Memory B cell (primary cell): ENCODE measurements at regions not wholly inside any gene's neighbourhood (a gene's known extent, or its start where the extent isn't known, plus 50 kb on each side); places are given as distances from the start of the nearest gene placed in this dataset.
"Not testable (repeated sequence)": the region's sequence is repeated elsewhere in the genome, so short reads cannot be mapped to it uniquely, and the experiment has no call there.

Source experiments
- ATAC-seq: fragments of 150-1000 bp; cut with Tn5 transposase; 2 replicates; pipeline ENCODE4 v1.10.0; 2021; ENCODE audit warnings: low read depth, mild to moderate bottlenecking, moderate library complexity
- DNase-seq, 2 donors: peaks; one replicate each; pipeline ENCODE4 v3.0.0; 2022; ENCODE audit warnings: low spot score in 2 of 2
- H3K27ac Mint-ChIP-seq: one replicate; pipeline ENCODE4 v1.8.0; 2022; ENCODE audit warnings: mild to moderate bottlenecking, moderate library complexity, mixed read lengths
- H3K27me3 Mint-ChIP-seq: one replicate; pipeline ENCODE4 v1.8.0; 2022; ENCODE audit warnings: mixed read lengths
- H3K36me3 Mint-ChIP-seq: one replicate; pipeline ENCODE4 v1.8.0; 2022; ENCODE audit warnings: mild to moderate bottlenecking, mixed read lengths
- H3K4me1 Mint-ChIP-seq: one replicate; pipeline ENCODE4 v1.8.0; 2022; ENCODE audit warnings: mixed read lengths
- H3K4me3 Mint-ChIP-seq: one replicate; pipeline ENCODE4 v1.8.0; 2022; ENCODE audit warnings: mild to moderate bottlenecking, moderate library complexity, mixed read lengths
- H3K9me3 Mint-ChIP-seq: one replicate; pipeline ENCODE4 v1.8.0; 2022; ENCODE audit warnings: mixed read lengths

- no peaks in the 10 kb centered on the region for H3K4me1 Mint-ChIP-seq
- no peak for DNase-seq
These were observed 816.4 kb downstream of the SOCS6 start for GRCh38 chr18:71105078-71105819.

GRCh38 chr18:71079606-71080005 is 790.8 kb downstream of the SOCS6 start:
- Mint-ChIP-seq H3K27ac (no peak overlapping the region), H3K4me1 (no peaks in the 10 kb centered on the region), H3K4me3 (no peak overlapping the region), H3K36me3 (no peaks in the 10 kb centered on the region), H3K27me3 (no peaks in the 10 kb centered on the region), H3K9me3 (peaks cover 1% of the 10 kb centered on the region)
- DNase-seq (no peak), ATAC-seq (no peak)

More at GRCh38 chr18:71105078-71105819, 816.4 kb downstream of the SOCS6 start:
- no peak overlapping the region for H3K27ac Mint-ChIP-seq
- ATAC-seq = no peak
- no peak overlapping the region for H3K4me3 Mint-ChIP-seq
- H3K27me3 Mint-ChIP-seq = no peaks in the 10 kb centered on the region
- H3K9me3 Mint-ChIP-seq = no peaks in the 10 kb centered on the region
- H3K36me3 Mint-ChIP-seq = no peaks in the 10 kb centered on the region

- no peaks in the 10 kb centered on the region for H3K27me3 Mint-ChIP-seq
- H3K36me3 Mint-ChIP-seq = no peaks in the 10 kb centered on the region
- DNase-seq (no peak), ATAC-seq (no peak)
- no peaks in the 10 kb centered on the region for H3K9me3 Mint-ChIP-seq
- no peaks in the 10 kb centered on the region for H3K4me1 Mint-ChIP-seq
- H3K27ac Mint-ChIP-seq = no peak overlapping the region
- no peak overlapping the region for H3K4me3 Mint-ChIP-seq
These were observed 788.6 kb downstream of the SOCS6 start for GRCh38 chr18:71077451-71077850.

GRCh38 chr18:71075147-71075546 is 786.3 kb downstream of the SOCS6 start:
- Mint-ChIP-seq H3K4me1 (no peaks in the 10 kb centered on the region), H3K36me3 (no peaks in the 10 kb centered on the region), H3K27ac (no peak overlapping the region), H3K27me3 (no peaks in the 10 kb centered on the region), H3K9me3 (no peaks in the 10 kb centered on the region), H3K4me3 (no peak overlapping the region)
- DNase-seq (no peak), ATAC-seq (no peak)

GRCh38 chr18:71068338-71068737 is 779.5 kb downstream of the SOCS6 start:
- Mint-ChIP-seq H3K9me3 (no peaks in the 10 kb centered on the region), H3K27me3 (no peaks in the 10 kb centered on the region), H3K36me3 (no peaks in the 10 kb centered on the region), H3K4me3 (no peak overlapping the region), H3K4me1 (no peaks in the 10 kb centered on the region), H3K27ac (no peak overlapping the region)
- DNase-seq (no peak), ATAC-seq (no peak)

GRCh38 chr18:71049893-71050292 is 761.0 kb downstream of the SOCS6 start:
- no peaks in the 10 kb centered on the region for H3K36me3 Mint-ChIP-seq
- DNase-seq (no peak), ATAC-seq (no peak)
- H3K27me3 Mint-ChIP-seq = no peaks in the 10 kb centered on the region
- H3K4me3 Mint-ChIP-seq = no peak overlapping the region
- H3K27ac Mint-ChIP-seq = no peak overlapping the region
- no peaks in the 10 kb centered on the region for H3K4me1 Mint-ChIP-seq
- H3K9me3 Mint-ChIP-seq = no peaks in the 10 kb centered on the region

GRCh38 chr18:71047882-71048281 is 759.0 kb downstream of the SOCS6 start:
- DNase-seq (no peak), ATAC-seq (no peak)
- no peaks in the 10 kb centered on the region for H3K27me3 Mint-ChIP-seq
- H3K27ac Mint-ChIP-seq = no peak overlapping the region
- H3K36me3 Mint-ChIP-seq = no peaks in the 10 kb centered on the region
- no peak overlapping the region for H3K4me3 Mint-ChIP-seq
- H3K4me1 Mint-ChIP-seq = no peaks in the 10 kb centered on the region
- no peaks in the 10 kb centered on the region for H3K9me3 Mint-ChIP-seq

GRCh38 chr18:71045331-71046065 is 756.7 kb downstream of the SOCS6 start:
- no peak for ATAC-seq

GRCh38 chr18:71040161-71040560 is 751.3 kb downstream of the SOCS6 start:
- no peak for DNase-seq
- ATAC-seq = no peak
- H3K36me3 Mint-ChIP-seq = no peaks in the 10 kb centered on the region
- no peaks in the 10 kb centered on the region for H3K27me3 Mint-ChIP-seq
- no peaks in the 10 kb centered on the region for H3K4me1 Mint-ChIP-seq
- H3K9me3 Mint-ChIP-seq = no peaks in the 10 kb centered on the region
- H3K4me3 Mint-ChIP-seq = no peak overlapping the region
- no peak overlapping the region for H3K27ac Mint-ChIP-seq

More at GRCh38 chr18:71045331-71046065, 756.7 kb downstream of the SOCS6 start:
- Mint-ChIP-seq H3K4me1 (no peaks in the 10 kb centered on the region), H3K27ac (no peak overlapping the region), H3K4me3 (no peak overlapping the region), H3K27me3 (no peaks in the 10 kb centered on the region), H3K9me3 (no peaks in the 10 kb centered on the region), H3K36me3 (no peaks in the 10 kb centered on the region)
- DNase-seq = no peak

GRCh38 chr18:71038196-71038595 is 749.4 kb downstream of the SOCS6 start:
- Mint-ChIP-seq H3K36me3 (no peaks in the 10 kb centered on the region), H3K4me1 (no peaks in the 10 kb centered on the region), H3K27ac (no peak overlapping the region), H3K9me3 (no peaks in the 10 kb centered on the region), H3K4me3 (no peak overlapping the region), H3K27me3 (no peaks in the 10 kb centered on the region)
- DNase-seq (no peak), ATAC-seq (no peak)

GRCh38 chr18:71036783-71037182 is 747.9 kb downstream of the SOCS6 start:
- no peak for ATAC-seq

GRCh38 chr18:71031296-71032191 is 742.7 kb downstream of the SOCS6 start:
- H3K9me3 Mint-ChIP-seq, ATAC-seq, H3K27ac Mint-ChIP-seq, H3K36me3 Mint-ChIP-seq, H3K4me1 Mint-ChIP-seq, H3K27me3 Mint-ChIP-seq, DNase-seq, H3K4me3 Mint-ChIP-seq: not testable (repeated sequence)

More at GRCh38 chr18:71036783-71037182, 747.9 kb downstream of the SOCS6 start:
- Mint-ChIP-seq H3K27me3 (no peaks in the 10 kb centered on the region), H3K4me1 (no peaks in the 10 kb centered on the region), H3K9me3 (no peaks in the 10 kb centered on the region), H3K27ac (no peak overlapping the region), H3K4me3 (no peak overlapping the region), H3K36me3 (no peaks in the 10 kb centered on the region)
- DNase-seq = no peak

GRCh38 chr18:71030085-71030484 is 741.2 kb downstream of the SOCS6 start:
- H3K4me1 Mint-ChIP-seq, DNase-seq, ATAC-seq, H3K4me3 Mint-ChIP-seq, H3K27me3 Mint-ChIP-seq, H3K9me3 Mint-ChIP-seq, H3K36me3 Mint-ChIP-seq, H3K27ac Mint-ChIP-seq: not testable (repeated sequence)

GRCh38 chr18:71028285-71028762 is 739.5 kb downstream of the SOCS6 start:
- H3K4me1 Mint-ChIP-seq = no peaks in the 10 kb centered on the region
- peaks cover 2% of the 10 kb centered on the region for H3K9me3 Mint-ChIP-seq
- H3K27me3 Mint-ChIP-seq = no peaks in the 10 kb centered on the region
- H3K27ac Mint-ChIP-seq = no peak overlapping the region
- no peak overlapping the region for H3K4me3 Mint-ChIP-seq
- ATAC-seq = no peak
- no peaks in the 10 kb centered on the region for H3K36me3 Mint-ChIP-seq
- DNase-seq = no peak
